Hippocampal formation (tissue), 2 donors: ENCODE measurements at regions not wholly inside any gene's neighbourhood (a gene's known extent, or its start where the extent isn't known, plus 50 kb on each side); places are given as distances from the start of the nearest gene placed in this dataset.
"Not testable (repeated sequence)": the region's sequence is repeated elsewhere in the genome, so short reads cannot be mapped to it uniquely, and the experiment has no call there.

Experiments
- DNase-seq, 2 donors: peaks; one replicate each; lab custom pipeline; 2025; lab: John Stamatoyannopoulos, UW

DNA sequence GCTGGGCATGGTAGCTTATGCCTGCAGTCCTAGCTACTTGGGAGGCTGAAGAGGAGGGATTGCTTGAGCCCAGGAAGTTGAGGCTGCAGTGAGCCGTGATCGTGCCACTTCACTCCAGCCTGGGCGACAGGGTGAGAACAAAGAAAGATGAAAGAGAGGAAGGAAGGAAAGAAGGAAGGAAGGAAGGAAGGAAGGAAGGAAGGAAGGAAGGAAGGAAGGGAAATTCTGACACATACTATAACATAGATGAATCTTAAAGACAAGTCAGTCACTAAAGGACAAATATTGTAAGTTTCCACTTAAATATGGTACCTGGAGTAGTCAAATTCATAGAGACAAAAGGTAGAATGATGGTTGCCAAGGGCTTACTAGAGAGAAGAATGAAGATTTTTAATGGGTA lies 108.0 kb upstream of the CACHD1 start:
- DNase-seq = no peak

DNA sequence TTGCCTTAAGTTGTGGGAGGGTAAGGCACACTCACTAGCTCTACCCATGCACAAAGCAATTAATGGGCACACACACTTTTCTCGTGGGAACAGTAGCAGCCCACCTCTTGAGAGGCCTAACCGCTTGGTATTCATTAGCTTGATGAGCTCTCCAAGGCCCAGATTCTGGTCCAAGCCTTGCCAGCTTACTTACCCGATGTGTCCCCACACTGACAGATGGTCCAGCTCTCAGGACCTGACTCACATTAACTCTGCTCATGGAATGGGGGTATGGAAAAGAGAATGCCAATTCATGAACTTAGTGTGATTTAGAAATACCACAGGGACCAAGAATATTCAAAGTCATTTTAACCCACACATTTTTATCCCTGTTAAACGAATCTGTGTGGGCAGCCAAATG lies 106.8 kb upstream of the CACHD1 start:
- DNase-seq = no peak

DNA sequence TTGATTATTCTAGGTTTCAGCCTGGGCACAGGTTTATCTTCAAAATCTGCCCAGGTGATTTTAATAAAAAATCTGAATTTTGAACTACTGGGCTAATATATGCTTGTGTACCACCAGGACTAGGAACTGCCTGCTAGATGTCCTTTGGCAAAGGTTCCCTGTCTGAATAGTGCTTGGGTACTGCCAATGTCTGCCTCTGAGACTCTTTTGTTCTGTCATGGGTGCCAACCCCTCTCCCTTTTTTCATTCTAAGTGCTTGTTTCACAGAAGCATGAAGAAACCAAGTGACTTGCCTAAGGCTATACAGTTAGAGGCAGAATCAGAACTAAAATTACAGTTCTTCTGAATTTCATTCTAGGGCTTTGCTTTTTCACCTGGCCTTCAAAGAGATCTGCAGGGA lies 106.3 kb upstream of the CACHD1 start:
- DNase-seq = peak; percentile 8 to 55

DNA sequence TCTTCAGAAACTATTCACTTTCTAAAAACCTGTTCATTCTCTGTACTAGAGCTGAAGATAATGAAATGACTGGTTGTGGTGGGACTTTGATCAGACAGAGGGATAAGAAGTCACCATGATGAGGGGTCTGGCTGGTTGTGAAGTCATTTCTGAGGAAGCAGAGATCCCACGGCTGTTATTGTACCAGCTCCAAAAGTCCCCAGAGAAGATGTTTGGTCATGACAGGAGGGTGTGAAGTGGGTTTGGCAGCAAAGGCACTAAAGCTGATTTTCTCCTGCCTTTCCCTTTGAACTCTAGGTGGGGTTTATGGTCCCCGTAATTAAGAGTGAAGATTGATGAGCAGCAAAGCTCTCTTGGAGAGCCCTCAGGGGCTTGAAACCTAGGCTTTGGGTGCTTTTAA lies 103.1 kb upstream of the CACHD1 start:
- DNase-seq = no peak

DNA sequence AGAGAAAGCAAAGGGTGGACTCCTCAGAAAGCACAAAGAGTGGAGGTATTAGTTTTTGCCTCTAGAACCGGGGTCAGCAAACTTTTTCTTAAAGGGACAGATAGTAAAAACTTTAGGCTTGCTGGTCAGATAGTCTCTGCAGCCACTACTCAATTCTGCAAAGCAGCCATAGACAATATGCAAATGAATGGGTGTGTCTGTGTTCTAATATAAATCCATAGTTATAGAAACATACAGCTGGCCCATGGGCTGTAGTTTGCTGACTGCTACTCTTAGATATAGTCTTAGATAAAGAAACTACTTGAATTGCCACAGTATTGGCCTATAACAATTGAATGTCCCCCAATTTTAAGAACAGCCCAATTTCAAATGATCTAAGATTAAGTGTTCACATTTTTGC lies 101.6 kb upstream of the CACHD1 start:
- DNase-seq = no peak

DNA sequence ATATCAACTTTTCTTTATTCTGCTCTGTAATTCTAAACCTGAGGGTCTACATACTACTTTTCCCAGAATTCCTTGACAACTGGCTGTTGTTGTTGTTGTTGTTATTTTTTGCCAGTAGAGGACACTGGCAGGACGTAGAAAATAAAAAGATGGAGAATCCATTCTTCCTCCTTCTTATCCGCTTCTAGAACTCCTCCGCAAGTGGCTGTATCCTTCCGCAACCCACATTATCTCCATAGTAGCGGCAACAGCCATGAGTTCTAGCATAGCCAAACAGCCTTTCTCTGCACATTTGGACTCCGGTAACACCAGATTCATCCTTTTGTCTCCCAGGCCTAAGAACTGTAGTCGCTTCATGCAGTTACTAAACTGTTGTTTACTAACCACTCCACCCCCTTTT lies 91.1 kb upstream of the CACHD1 start:
- no peak for DNase-seq

DNA sequence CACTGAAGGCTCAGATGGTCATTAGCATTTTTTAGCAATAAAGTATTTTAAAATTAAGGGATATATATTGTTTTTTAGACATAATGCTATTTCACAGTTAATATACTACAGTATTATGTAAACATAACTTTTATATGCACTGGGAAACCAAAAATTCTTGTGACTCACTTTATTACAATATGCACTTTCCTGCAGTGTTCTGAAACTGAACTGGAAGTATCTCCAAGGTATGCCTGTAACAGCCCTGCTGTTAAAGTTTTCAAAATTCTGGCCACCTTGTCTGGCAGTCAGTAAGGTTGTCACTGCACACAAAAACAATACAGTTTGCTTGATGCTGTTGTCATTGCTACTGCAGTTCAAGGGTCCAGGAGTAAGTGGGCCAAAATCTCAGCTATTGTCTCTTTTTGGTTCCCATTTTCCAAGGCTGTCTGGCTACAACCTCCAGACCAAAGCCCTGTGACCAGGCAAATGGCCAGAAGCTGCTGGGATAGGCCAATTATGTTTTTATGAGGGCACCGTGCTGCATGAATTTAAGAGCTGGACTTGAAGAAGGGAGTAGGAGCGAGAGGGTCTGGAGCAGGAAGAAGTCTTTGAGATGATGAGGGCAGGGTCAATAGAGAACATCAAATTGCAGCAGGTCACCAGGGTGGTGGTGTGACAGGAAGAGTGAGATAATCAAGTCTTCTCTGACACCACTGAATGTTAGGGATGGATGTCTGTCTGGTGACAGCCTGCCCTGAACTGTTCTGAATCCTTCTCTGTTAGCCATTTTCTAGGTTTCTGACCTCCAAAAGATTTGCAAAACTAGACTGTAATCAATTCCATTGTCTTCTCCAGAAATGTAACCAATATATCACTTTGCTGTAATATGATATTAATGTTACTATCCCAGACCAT lies 82.3 kb upstream of the CACHD1 start:
- peak in 1 of 2 donors; percentile 1 for DNase-seq

DNA sequence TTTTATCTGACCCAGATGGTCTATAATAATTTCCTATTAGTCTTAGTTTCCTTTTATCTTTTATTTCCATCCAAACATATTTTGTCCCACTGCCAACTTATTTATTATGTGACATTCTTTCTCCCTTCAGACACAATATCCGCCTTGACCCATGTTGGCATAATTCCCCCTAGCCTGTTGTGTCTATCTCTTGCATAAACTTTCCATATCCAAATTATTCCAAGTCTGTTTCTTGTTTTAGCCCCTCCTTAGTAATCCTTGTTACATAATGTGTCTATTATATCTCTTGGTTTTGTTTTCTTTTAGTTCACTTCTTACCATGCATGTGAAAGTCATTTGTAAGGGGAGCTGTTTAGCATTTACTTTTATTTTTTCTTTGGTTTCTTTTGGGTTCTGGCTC lies 81.6 kb upstream of the CACHD1 start:
- DNase-seq = no peak

DNA sequence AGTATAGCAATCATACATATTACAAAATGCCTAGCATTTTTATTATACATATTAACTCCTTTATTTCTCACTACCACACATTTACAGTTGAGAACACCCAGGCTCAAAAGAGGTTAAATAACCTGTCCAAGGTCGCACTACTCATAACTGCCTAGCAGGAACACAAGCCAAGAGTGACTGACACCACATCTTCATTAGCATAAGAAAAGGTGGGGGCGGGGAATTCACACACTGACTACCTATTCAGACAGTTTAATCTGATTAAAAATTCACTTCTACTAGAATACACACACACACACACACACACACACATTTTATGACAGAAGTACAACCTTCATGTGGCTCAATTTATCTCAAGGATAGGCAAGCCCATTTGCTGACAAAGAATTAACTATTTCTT lies 77.8 kb upstream of the CACHD1 start:
- DNase-seq = no peak

DNA sequence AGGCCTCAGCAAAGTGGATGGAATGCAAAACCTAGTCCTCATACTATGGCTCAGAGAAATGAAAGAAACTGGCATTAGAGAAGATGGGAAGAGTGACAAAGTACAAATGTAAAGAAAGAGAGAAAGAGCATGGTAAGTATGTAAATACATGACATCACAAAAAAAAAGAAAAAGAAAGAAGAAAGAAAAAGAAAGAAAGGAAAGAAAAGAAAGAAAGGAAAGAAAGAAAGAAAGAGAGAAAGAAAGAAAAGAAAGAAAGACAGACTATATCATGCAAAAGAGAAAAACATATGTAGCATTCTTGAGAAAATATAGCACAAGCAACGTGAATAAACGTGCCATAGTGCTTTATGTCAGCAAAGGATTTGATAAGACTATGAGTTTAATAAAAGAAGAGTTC lies 76.1 kb upstream of the CACHD1 start:
- DNase-seq = no peak

DNA sequence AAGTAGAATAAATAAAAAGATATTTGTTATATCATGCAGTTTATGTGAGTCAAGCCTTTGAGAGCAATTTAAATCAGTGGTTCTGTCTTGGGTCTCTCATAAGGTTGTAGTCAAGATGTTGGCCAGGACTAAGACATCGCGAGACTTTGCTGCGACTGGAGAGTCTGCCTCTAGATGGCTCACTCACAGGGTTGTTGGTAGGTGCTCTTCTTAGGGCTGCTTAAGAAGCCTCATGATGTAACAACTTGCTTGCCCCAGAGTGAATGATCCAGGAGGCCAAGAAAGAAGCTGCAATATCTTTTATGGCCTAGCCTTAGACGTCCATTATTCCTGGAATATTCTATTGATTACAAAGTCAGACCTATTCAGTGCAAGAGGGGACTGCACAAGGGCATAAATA lies 73.1 kb upstream of the CACHD1 start:
- DNase-seq = no peak

DNA sequence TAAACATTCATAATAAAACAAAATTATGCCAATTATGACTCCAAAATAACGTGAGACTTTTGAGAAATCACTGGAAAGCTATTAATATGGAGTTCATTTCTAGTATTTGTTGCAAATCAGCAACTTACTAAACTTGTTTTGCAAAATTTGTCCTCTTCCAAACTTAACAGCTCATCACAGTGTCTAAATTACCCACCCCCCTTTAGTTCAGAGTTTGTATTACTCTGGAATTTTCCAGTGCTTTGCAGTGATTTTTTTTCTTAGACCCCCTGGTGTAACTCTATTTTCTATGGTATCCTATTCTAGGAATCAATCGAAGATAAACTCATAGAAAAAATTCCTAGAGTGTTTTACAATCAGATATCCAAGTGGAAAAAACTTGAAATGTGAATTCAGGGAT lies 72.4 kb upstream of the CACHD1 start:
- no peak for DNase-seq

DNA sequence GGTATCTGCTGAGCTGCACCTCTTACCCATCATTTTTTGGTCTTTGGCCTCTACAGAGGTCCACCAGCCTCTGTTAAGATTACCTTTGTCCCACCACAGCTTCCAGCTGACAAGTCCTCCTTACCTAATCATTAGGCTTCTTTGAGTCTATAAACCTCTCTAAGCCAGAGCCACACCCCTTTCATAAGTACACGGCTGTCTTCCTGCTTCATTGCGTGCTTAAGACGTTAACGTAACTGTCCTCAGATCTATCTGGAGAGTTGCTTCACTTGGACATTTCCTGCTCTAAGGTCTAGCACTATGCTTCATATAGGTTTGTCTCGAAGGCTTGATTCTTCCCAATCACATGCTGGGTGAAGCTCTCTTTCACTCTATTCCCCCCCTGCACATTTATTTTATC lies 71.0 kb upstream of the CACHD1 start:
- no peak for DNase-seq

DNA sequence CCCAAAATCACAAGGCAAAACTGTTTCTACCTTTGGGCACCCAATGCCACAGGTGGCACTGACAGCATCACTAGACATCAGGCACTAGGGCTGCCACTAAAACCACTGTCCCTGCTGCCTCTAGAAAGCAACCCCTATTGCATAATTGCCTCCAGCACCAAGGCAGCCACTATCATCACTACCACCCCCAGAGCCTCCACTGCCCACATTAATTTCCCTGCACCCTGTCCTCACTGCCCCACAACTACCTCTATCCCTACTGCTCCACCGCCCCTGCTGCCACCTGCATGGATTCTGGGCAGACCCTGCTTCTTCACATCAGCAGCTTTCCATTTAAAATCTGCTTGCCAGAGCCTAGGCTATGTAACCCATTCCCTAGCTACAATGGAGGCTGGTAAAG lies 68.6 kb upstream of the CACHD1 start:
- no peak for DNase-seq

DNA sequence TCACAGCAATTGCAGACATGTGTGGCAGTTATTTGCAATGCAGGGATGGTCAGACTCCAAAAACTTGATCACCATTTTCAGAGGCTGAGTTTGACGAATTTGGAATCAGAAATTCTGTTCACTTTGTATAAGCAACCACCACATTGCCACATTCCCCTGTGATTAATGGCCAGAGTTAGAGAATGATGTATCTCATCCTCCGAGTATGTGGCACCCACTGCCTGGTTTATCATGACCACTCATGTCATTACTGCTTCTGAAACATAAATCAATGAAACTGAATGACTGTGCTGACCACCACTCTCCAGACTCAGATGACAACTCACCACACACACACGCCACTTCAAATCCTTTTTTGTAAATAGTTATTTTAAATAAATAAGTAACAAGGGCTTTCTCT lies 66.6 kb upstream of the CACHD1 start:
- DNase-seq = no peak

DNA sequence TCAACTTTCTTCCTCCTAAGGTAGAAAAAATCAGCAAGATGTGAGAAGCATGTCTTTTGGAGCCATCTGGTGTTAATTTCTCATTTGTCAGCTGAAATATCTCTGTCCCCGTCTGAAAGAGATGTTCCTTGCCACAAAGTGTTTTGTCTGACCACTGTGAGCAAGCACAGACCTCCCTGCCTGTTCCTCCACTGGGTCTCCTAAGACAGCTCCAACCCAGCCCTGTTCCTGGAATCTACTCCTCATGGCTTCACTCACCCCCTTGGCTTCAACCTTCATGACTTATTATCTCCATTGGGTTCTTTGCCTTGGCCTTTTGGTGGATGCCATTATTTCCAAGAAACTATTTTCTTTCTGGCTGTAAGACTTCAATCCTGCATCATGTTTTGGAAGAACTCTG lies 65.7 kb upstream of the CACHD1 start:
- no peak for DNase-seq

DNA sequence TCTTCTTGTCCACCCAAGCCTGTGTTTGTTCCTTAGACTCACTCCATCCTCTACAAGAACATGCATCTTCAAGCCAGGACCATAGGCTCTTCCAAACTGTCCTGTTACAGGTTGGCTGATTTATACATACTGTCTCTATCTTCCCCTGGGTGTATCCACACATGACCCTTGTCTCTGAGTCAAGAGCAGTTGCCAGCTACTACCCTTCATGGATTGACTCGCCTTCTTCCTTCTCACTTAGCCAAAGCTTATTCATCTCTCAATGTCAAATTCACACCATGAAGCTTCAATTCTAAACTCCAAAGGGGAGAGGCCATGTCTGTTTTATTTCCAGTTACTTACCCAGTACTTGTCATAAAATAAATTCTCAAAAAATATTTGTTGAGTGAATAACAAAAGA lies 64.1 kb upstream of the CACHD1 start:
- no peak for DNase-seq

DNA sequence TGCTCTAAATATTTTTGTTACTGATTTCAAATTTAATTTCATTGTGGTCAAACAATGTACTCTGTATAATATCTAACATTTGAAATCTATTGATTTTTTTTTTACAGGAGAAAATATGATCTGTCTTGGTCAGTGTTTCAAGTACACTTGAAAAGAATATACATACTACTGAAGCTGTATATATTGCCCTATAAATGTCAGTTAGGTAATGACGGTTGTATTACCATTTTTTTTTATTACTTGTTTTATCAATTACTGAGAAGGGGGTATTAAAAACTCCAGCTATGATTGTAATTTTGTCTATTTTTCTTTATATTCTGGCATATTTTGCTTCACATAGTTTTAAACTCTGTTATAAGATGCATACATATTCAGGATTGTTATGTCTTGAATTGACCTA lies 59.7 kb upstream of the CACHD1 start:
- no peak for DNase-seq

DNA sequence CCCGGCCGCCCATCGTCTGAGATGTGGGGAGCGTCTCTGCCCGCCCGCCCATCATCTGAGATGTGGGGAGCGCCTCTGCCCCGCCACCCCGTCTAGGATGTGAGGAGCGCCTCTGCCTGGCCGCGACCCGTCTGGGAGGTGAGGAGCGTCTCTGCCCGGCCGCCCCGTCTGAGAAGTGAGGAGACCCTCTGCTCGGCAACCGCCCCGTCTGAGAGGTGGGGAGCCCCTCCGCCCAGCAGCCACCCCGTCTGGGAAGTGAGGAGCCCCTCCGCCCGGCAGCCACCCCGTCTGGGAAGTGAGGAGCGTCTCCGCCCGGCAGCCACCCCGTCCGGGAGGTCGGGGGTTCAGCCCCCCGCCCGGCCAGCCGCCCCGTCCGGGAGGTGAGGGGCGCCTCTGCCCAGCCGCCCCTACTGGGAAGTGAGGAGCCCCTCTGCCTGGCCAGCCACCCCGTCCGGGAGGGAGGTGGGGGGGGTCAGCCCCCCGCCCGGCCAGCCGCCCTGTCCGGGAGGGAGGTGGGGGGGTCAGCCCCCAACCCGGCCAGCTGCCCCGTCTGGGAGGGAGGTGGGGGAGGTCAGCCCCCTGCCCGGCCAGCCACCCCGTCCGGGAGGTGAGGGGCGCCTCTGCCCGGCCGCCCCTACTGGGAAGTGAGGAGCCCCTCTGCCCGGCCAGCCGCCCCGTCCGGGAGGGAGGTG lies 54.9 kb upstream of the CACHD1 start:
- DNase-seq = not testable (repeated sequence)

DNA sequence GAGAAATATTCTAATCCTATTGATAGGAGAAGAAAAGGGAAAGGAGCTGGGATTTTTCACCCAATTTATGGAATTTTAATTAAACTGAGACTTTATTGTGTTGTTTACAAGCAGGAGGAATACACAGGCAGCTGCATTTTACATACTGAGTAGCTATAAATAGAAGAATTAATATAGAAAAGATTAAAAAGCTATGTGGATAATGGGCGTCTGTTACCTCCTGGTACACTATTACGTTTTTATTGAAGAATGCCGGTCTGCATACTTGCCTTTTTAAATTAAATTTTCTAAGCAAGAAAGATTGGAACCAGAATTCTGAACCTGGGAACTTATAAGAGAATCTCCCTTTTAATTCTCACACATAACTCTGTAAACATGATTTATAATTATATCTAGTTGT lies 52.1 kb upstream of the CACHD1 start:
- no peak for DNase-seq
